NCI-H2107 (cell line): ENCODE measurements at regions not wholly inside any gene's neighbourhood (a gene's known extent, or its start where the extent isn't known, plus 50 kb on each side); places are given as distances from the start of the nearest gene placed in this dataset.

Source experiments
- DNase-seq: peaks from one replicate; lab custom pipeline; 2025; lab: John Stamatoyannopoulos, UW

DNA sequence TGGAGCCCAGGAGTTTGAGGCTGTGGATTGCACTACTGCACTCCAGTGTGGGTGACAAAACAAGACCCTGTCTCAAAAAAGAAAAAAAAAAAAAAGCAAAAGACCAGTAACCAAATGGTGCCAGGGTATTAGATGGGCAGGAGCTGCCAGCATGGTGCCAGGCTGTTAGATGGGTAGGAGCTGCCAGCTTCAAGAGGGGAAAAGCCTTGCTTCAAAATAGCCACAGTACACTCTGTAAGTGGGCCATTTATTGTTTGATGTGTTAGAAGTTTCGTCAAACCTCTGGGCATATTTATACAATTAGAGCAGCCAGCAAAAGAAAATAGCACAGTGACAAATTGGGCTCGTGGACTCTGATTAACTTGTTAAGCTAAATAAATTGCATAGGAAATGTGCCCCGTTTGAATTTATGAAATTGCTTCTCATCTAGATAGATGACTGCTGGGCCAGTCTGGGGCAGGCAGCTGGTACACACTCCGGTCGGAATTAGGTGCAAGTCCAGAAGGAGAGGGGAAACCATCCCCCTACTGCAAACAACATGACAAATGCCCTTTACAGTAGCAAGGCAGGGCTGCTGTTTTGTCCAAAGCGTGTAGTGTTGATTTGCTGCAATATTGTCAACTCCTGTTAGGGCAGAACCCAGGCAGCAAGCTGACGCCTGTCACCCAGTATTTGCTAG is 126.3 kb upstream of the IRX3 start:
- no peak for DNase-seq

DNA sequence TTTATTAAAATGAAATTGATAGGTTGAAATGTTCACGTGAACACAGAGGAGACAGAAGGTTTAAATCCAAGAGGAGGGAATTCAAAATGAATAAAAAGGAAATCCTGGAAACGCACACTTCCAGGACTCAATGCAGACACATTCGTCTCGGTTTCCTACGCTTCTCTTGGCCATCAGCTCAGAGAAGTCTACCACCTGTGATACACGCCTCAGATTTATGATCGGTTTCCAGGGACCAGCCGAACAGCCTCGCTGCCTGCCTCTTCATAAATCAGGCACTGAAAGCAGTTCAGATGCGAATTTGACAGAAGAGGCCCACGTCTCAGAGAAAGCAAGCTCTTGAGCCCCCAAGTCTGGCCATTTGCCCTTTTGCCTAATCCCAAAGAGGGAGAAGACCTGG is 125.5 kb upstream of the IRX3 start:
- no peak for DNase-seq

DNA sequence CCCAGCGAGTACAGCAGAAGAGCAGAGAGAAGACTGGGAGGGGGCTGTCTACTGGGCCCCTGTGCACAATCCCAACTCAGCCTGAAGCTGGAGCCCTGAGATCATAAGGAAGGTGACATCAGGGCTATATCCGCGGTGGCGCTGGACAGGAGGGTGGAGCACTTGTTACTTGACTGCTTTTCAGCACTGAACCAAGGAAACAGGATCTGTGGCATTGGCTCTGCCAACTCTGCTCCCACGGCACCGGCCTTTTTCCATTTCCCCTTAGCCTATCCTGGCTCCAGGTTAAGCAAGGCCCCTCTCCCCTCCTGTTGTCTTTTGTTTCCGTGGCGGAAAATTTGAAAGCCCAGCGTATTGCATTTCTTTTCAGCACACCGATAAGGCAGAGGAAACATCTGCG is 125.0 kb upstream of the IRX3 start:
- DNase-seq, result no peak

DNA sequence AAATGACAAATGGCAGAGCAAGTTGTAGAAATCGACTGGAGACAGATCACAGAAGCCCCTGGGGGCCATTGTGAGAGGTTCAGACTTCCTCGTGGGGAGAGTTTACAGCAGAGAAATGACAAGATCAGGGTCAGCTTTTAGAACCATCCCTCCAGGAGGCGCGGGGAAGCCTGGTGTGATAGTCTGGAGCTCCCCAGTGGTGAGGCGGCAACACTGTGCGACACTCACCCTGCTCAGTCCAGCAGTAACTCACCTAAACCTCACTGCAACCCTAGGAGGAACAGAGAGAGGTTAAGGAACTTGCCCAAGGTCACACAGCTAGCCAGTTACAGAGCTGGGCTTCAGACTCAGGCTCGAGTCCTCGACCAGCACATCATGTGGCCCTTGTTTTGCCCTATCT is 123.4 kb upstream of the IRX3 start:
- no peak for DNase-seq

DNA sequence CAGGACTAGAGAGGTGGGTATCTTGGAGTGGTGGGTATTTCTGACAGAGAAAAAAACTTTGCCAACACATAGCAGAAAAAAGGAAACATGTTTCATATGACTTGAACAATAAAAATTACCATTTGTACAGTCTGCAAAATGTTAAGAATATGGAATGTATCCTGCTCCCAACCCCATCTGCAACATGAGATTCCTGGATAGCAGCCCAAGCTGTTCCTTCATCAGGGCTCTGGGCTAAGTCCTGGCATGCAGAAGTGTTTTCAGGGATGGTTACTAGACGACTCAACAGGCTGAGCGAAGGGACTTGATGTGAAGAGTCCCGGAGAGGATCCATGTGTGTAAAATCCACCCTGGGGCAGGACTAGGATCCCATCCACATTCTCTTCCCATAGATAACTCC is 121.0 kb upstream of the IRX3 start:
- no peak for DNase-seq

DNA sequence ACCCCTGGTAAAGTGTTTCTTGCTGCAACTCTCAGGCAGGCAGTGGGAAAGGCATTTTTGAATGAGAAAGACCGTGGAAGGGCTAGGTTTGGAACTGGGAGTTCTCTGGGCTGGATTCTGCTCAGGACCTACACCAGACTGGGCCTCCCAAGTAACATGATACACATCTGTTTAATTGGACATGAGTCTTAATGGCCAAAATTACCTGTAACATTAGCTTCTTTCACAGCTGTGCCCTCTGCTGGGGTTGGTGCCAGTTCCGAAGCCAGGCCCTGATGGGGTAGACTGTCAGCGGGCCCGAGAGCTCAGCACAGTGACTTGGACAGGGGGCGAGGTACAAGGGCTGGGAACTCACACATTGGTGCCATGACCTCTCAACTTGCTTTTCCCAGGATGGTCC is 118.9 kb upstream of the IRX3 start:
- no peak for DNase-seq

DNA sequence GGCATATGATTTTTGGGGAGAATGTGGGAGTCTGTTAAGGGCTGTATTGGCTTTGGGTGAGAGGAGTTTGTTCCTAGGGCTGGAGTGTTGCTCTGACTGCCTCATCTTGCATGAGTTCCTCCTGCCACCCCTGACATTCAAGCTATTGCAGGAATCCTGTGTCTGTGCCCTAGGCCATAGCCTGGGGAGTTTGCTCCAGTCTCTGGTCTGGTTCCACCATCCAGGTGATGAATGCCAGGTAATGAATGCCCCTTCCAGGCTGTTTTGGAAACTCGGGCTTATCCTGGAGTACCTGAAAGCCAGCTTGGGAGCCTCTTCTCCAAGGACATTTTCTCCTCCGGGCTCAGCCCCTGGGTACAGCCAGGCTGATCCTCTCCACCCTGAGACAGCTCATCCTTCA is 117.0 kb upstream of the IRX3 start:
- no peak for DNase-seq

DNA sequence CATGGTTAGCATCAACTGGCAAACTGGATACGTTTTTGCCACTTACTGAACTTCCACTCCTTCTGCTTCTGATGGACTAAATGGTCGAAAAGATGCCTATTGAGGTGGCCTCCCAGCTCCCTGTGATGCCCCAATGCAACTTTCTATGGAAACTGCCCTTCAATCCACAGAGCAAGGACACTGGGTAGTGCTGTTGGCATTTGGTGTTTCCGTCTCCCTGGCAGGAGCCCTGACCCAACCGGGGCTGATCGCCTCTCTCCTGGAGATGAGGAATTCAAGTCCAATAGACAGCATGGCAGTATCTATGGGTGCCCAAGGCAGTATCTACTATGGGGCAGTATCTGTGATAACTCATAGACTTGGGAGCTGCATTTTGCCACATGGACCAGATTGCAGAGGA is 116.3 kb upstream of the IRX3 start:
- DNase-seq, result no peak

DNA sequence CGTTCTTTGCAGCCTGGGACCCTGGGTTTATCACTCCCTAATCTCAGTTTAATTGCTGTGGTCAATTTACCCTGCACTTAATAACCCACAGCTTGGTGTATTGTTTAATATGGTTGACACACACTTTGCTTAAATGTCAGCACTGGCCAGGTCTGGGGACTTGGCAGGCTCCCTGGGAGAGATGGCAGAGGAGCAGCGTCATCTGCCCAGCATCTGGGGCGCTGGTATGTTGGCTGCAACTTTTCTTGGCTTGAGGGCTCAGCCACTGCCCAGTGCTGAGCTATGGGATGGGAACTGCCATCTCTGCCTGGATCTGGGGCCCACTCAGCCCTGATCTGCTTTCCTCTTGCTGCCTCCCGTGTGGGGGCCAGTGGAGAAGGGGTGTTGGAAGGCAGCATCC is 115.7 kb upstream of the IRX3 start:
- no peak for DNase-seq

DNA sequence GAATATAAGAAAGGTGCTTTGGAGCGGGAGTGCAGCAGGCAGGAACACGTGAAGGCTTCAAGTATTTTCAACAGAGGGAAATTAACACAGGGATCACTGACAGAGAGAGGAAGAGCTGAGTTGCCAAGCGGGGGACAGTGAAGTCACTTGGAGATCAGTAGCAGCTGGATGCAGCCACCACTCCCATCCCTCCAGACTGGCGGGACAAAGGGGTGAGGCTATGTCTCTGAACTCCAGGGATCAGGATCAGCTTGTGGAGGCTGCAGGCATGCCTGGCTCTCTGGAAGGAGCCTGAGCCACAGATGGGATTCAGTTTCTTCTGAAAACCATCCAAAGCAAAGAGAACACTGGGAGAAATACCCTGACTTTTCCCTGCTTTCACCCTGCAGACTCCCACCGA is 113.7 kb upstream of the IRX3 start:
- no peak for DNase-seq

DNA sequence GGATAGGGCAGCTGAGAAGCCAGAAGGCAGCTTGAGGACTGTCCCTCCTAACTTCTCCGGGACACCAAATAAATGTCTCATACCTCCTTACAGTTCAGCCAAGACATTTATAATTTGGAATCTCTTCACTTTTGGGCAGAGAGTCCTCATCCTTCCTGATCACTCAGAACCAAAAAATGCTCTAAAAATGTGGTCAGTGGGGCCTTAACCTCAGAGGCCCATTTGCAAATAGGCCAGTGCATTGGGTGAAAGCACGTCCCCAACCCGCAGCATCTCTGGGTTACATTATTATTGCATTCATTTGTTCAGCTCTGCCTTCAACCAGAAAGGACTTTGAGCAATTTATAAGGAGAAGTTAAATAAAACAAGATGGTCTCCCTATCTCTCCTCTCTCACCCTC is 112.4 kb upstream of the IRX3 start:
- DNase-seq, result no peak

DNA sequence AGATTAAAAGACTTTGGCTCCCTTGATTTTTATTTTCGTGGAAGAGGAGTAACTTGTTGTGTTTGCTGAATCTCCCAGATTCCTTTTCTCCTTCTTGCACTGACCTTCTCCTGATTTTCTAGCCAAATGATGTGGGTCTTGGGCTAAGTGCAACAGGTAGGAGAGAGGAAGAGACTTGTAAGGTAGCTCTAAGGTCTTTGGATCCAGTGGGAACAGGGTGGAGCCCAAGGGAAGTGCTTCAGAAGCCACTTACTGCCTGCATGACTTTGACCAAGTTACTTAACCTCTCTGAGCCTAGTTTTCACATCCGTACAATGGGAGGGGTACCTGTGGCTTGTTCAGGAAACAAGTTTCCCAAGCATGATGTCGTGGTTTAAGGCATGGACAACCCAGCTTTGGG is 111.3 kb upstream of the IRX3 start:
- DNase-seq, result no peak

DNA sequence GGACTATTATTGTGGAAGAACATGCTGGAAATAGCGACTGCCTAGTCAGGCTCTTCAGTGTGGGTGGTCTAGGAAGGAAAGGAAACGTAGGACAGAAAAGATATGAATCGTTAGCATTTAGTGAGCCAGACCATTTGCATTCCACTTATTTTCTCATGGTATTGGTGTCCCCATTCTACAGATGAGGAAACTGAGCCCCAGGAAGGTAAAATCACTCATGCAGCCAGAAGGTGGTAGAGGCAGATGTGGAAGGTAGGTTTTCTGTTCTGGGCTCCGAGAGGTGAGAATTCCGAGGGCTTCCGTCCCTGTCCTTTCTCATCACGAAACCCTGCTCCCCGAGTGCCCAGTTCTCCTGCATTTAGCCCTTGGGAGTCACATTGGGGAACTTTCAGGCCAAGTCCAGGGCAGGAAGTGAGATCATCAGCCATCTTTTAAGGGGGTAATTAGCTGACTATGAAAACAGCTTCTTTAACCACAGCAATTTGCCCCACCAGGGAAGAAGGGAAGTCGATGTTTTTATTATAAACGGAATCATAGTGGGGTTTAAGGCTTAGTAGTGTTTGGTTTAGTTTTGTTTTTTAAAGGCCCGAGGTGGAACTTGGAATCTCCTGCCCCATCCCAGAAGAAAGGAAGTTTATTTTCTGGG is 110.7 kb upstream of the IRX3 start:
- DNase-seq, result no peak

DNA sequence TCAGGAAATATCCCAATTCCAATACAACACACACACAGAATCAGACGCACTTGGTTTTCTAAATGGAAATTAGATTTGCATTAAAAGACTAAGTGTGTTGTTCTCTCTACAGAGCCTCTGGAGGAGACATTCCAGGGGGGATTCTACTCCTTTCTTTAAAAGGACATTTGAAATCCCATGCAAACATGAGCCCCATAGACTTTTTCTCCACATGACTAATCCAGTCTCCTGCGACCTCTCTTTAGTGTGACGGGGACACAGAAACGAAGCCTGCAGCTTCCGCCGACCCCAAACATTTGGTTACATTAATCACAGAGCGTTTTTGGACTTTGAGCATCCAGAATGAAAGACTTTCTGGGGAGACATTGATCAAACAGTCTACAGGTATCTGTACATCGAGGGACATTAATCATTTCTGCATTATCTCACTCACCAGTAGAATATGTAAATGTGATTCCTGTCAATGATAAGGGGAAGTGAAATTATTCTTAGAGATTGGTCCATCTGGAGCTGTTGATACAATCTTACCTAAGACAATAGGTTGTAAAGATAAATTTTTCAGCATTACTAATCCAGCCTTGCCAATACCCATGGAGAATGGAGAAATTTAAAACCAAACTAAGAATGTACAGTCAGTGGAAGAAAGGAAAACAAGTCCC is 103.4 kb upstream of the IRX3 start:
- no peak for DNase-seq

DNA sequence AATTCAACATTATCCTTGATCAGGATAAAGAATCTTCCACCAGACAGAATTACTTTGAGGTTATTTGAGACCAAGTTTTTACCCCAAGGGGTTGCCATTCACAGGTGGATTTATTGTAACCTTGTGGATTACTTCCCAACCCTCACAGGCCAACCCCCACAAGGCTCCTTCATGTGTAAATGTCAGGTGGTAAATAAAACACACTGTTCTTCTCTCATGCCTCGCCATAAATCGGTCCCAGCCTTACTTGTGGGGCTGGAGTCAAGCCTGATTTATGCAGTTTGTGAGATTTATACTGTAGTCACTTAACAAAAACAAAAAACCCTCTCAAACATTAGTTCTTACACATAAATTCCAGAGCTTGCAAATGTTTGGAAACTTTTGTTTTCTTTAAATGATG is 98.6 kb upstream of the IRX3 start:
- DNase-seq, result no peak

DNA sequence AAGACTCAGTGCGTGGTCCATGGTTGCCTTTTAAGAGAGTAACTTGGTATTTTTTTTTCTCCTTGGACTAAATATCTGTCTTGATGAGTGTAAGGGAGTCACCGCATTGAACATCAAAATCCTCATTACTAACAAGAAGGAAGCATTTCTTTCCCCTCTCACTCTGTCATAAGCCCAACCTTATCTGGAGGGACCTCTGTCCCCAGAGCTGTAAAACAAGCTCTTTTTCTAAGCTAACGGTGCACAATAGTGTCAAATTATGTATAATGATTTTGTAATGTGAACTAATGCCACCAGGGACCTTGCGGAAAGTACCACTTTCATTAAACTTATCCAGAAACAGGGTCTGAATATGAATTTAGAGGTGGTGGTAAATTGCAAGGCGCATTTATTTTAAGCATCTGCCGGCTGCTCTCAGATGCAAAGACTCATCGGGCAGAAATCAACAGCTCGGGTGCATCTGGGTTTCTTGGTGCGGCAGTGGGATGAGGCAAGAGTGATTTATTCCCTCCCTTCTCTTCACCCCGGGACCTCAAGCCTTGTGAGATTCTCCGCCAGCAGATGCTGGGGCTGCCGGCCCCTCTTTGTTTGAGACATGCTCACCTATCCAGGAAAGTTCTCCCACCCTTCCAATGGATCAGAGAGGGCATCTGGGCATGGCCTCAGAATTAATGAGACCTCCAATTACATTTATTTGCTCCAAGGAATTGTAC is 95.2 kb upstream of the IRX3 start:
- no peak for DNase-seq

DNA sequence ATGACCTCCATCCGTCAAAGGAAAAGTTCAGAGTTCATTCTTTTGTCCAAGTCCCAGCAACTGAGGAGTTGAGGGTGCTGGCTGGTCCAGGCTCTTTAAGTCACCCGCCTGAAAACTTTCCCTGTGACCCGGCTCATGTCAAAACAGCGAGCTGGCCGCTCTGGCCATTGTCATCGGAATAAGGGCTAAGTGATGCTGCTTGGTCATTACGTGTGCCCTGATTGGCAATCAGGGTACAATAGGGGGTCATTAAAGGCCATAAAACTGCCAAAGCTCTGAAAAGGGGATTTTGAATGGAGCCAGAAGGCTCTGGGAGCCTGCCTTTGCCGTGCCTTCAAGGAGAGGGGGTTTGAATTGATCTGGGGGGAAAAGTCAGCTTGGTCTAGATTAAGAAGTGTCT is 88.5 kb upstream of the IRX3 start:
- DNase-seq, result no peak

DNA sequence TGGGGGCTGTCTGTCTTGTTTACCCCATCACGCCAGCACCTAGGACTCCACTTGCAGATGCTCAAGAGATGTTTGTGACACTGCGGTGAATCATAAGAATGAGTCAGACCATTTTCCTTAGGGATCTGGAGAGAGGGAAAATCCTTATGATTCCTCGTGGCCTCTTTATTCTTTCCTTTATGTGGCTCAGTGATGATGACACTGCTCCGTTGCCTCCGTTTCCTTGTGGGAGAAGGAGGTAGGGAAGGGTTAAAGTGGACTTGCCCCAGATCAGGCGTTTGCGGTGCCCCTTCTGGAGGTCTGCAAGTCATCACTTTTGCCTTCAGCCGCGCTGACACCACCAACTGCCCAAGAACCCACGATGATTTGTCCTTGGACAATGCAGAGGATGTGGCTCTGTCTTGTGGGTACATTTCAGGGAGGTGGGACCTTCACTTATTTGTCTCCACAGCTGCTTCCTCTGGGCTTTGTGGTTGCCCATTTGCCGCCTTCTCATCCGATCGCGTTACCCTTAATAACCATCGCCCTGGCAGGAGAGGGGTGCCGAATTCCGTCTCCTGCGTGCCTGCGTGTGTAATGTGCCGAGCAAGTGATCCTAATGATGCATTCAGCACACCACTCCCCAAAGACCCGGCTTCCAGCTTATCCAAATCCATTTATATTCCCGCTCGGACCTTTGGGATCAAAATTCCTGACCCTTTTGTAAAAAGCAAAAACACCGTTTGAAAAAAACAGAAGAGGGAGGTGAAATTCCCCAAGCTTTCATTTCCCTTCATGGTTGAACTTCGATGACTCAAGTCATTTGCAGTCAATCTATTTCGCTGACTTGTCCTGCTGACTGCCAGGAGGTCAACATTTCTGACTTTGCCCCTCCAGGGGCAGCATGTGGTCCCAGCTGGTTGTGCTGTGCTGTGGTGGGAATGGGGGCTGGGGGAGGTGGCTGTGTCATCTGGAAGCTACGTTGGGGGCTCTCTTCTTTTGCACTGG is 87.2 kb upstream of the IRX3 start:
- DNase-seq, result no peak

DNA sequence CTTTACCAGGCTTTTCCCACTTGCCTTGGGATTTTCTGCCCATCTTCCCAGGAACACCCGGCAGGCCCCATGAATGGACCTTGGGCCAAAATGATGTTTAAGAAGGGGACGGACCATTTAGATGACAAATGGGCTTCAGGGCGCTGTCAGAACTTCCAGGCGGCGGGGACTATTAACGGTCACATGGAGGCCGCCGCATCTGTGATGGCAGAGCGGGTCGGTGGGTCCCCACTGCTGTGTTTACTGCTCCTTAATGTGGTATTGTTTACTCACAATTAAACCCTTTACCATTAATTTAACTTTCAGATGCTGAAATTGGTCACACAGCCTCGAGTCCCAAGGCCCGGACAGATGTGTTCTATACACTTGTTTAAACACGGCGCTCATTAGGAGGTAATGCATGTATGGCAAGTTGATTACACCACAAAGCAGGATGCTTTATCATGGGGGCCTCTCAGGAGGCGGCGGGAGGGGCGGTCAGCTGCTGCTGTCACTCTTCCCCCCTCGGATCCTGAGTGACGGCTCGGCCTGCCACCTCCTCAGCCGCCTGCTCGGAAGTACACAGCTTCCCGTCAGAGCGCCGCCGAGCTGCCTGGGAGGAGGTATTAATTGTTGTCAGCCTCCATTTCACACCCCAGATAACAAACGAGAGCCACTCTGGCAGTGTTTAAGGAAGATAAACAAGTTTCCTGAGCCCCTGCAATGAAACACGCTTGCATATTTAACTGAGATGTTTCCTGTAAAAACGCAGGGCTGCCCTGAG is 83.9 kb upstream of the IRX3 start:
- DNase-seq, result no peak

DNA sequence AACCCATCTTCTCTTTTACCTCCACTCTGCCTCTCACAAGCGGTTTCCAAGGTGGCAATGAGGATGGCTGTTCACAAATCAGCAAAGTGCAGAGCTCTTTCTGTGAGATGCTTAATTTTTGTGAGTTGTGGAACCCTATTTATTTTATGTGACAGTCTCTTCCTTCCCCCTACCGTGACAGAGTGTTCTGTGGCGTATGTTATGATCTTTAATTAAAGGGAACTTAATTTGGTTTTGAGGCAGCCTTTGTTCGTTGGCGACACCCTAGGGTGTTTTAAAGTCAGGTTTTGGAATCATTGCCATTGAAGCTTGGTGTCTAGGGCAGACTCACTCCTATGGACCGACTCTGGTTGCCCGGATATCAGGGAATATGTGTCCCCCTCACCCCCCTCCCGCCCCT is 83.3 kb upstream of the IRX3 start:
- DNase-seq, result no peak

DNA sequence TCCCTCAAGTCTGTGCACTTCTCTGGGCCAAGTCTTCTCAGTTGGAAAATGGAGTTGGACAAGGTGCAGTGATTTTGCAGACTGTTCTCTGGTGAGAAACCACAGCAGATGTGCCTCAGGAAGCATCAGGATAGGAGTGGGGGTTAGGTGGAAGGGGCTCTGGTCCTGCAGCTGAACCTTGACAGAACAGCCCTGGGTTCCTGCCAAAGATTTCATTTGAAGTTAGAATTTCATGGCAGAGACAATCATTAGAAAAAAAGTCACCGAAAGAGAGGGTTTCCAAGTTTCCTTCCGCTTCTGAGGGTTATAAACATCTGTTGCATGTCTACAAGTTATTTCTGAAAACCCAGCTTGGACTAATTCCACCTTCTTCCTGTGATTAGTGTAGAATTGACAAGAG is 80.4 kb upstream of the IRX3 start:
- DNase-seq, result no peak
